ENCODE measurements at regions not wholly inside any gene's neighbourhood (a gene's known extent, or its start where the extent isn't known, plus 50 kb on each side); places are given as distances from the start of the nearest gene placed in this dataset.

DNA sequence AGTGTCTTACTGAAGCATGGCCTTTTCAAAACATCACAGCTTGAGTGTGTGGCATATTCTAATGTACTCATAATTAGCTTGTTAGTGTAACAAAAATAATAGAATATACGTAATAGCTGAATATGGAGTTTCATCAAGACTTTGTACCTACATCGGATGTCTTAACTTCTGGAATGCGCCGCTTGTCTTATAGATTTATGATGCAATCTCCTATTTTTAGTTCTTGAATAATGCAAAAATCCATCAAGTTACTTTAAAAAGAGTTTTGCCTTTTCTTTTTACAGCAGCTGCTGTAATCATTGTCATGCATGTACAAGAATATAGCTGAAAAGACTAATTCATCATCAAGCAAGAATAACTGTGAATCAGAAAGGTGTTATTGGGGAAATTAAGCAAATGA lies 140.7 kb upstream of the SCN7A start:
- no peak for DNase-seq

DNA sequence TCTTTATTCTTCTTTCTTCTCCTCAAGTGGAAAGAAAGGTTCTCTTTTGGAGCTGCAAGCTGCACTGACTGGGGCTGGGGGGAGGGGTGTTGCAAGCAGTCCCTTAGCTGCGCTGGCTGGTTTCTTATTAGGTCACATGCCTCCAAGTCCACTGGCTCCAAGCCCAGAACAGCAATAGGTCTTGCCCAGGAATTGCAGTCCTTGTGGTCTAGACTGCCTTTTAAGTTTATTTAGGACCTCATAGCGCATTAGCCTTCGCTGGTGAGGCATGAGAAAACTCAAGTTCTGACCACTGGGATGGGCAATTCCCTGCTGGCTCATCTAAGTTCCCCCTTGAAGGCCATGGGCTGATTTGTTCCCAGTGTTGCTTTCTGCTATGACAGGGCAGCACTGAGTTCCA lies 138.6 kb upstream of the SCN7A start:
- DNase-seq: no peak

DNA sequence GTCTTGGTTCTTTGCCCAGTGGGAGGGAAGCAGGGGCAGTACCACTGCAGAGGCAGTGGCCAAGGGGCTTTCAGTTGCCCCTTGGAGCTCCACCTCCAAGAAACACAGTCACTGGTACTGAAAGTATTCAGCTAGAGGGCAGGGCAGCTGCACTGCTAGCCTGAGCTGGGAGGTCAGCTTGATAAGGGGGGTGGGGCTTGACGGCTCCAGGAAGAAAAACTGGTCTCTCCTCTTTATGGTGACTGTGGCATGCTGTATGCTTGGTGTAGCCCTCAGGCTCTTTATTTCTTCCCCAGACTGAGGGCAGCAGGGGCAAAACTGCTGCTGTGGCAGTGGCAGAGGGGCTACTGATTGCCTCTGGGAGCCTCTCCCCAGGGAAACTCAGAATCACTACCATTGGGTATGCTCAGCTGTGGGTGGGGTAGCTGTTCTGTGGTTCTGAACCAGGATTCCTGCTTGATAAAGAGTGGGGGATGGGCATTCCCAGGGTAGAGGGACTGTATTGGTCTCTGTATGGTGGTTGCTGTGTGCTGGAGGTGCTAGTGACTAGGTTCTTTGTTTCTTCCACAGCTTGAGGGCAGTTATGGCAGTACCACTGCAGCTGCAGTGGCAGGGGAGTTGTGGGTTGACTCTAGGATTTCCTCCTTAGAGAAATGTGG lies 134.6 kb upstream of the SCN7A start:
- no peak for DNase-seq

DNA sequence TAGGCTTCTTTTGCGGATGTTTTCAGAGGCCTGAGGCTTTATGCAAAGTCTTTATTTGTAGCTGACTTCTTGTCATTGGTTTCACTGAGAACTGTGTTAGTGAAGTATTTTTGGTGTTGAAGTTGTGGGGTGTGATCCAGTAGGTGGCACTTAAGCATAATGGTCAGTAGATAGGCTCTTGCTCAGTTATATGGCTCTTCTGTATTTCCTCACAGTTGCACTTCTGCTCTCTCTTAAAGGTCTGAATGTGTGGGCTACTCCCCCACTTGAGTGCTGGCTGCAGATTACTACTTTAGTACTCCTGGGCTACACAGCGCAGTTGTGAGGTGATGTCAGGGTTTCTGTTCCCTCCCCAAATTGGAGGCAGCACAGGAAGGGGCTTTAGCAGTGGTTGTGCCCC lies 133.8 kb upstream of the SCN7A start:
- no peak for DNase-seq

DNA sequence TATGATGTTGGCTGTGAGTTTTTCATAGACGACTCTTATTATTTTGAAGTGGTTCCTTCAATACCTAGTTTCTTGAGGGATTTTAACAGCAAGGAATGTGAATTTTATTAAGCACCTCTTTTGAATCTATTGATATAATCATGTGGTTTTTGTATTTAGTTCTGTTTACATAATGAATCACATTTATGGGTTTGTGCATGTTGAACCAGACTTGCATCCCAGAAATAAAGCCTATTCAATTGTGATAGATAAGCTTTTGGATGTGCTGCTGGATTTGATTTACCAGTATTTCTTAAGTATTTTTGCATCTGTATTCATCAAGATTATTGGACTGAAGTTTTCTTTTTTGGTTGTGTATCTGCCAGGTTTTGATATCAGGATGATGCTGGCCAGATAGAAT lies 131.6 kb upstream of the SCN7A start:
- no peak for DNase-seq

DNA sequence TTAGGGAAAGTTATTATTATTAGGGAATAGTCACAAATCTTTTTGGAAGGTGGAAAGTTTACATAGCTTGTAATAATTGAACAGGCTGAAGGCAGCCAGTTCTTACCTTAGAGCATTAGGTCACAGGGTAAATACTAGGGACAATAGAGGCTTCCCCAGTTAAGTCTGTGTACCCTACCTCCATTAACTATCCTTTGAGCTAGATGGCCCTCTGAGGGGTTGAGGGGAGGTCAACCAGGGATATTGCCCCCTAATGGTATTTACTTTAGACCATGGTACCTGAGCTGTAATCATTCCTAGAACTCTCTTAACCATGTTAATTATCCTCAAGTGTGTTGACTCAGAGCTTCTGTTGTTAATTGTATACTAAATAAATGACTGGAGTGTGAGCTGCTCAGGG lies 120.5 kb upstream of the SCN7A start:
- peak; percentile 51 for DNase-seq

DNA sequence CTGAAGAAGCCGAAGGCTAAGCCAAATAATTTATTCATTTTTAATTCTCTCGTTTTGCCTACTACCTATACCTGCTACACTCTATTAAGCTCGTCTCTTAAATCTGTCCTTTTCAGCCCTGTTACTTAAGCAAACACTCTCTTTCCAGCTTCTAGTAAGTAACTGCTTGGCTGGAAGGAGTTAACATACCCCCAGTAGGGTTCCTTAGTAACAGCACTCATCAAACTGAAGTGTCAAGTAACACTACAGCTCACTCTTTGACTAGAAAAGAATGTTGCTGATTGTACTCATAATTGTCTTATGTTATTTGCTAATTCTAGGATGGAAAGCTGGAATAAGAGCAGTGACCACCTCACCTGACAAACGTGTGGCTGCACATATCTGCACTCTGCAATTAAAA lies 120.0 kb upstream of the SCN7A start:
- no peak for DNase-seq

DNA sequence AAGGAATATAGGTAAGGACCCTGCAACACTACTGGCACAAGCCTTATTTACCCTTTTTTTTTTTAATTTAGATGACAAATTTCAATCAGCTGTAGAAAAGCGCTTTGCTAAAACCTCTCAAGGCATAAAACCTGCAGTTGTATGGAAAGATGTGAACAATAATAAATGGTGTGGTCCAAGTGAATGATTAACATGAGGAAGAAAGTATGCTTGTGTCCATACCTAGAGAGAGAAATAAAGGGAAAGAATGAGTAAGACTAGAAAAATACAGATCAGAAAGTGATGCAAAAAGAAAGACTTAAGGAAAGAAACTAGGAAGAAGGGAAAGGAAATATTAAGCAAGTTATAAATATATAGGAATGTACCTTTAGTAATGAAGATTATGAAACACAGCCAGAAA lies 119.2 kb upstream of the SCN7A start:
- DNase-seq: no peak

DNA sequence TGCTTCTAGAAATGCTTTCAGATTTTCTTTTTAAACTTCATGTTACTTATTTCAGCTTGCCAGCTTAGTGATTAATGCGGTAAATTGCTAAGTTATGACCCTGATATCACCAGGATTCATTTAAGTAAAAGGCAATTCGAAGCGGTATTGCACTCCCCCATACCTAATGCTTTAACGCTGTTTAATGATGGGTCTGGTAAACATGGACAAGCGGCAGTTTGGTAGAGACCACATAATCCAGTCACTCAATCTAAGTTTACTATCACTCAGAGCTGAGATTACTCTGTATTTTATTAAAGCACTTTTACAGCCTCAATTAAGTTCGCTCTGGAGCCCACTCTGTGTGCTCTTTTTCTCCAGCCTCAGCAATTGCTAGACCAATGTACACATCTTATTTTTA lies 118.2 kb upstream of the SCN7A start:
- no peak for DNase-seq

DNA sequence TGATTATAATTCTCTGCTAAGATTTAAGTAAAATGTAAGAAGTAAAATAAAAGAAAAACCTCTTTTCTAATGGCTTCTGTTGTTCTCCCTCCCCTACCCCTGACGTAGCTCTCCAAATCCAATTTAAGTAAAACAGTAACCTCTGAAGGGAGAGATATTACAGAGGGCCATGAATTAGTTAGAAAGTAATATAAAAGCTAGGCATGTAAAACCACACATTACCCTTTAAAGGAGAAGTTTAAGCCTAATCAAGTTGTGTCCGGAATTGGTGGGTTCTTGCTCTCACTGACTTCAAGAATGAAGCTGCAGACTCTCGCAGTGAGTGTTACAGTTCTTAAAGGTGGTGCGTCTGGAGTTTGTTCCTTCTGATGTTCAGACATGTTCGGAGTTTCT lies 116.9 kb upstream of the SCN7A start:
- no peak for DNase-seq

DNA sequence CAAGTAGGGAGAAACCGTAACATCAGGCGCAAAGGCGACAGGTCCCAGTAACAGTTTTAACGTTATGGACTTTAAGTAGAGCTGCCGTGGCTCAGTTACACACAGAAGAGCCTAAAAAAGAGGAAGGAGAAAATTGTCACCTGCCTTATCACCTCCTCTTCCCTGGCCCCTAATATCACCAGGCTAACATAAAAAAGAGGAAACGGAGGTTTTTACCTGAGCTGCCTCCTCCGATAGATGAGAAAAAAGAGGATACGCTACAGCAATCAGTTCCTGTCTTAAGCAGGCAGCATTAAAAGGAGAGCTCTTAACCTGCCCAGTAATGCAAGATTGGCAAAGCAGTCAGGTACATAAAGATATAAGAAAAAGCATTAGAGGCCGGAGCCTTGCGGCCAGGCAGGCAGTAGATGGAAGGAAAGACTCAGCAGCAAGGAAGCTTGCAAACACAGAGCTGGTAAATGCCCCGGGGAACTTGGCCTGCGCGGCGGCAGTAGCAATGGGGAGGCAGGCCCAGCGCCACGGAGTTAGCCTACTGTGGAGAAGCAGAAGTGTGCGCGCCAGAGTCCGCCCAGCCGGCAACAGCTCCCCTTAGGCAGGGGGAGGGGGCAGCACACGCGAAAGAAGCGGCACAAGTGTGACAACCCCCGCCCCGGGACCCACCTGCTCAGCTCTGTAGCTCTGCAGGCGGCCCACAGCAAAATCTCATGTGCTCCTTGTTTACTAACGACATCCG lies 116.3 kb upstream of the SCN7A start:
- no peak for DNase-seq

DNA sequence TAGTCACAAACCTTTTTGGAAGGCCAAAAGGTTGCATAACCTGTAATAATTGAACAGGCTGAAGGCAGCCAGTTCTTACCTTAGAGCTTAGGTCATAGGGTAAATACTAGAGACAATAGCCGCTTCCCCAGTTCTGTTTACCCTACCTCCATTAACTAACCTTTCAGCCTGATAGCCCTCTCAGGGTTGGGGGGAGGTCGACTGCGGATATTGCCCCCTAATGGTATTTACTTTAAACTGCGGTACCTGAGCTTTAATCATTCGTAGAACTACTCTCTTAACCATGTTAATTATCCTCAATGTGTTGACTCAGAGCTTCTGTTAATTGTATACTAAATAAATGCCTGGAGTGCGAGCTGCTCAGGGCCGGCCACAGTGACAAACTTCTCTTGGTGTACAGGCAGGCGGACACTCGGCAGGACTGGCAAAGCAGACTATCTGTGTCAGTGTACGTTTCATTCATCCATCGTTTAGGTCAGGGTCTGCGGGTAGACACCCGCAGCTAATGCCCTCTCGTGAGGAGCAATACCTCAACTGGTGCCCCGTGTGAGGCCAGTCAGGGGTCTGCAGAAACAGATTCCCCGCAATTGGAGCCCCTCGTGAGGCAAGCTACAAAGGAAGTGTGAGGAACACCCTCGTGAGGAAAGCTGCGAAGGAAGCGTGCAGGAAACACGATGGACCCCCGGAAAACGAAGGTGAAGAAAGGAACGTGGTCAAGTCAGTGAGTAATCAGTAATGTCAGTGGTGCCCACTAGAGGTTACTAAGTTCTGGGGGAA lies 115.3 kb upstream of the SCN7A start:
- DNase-seq: no peak

DNA sequence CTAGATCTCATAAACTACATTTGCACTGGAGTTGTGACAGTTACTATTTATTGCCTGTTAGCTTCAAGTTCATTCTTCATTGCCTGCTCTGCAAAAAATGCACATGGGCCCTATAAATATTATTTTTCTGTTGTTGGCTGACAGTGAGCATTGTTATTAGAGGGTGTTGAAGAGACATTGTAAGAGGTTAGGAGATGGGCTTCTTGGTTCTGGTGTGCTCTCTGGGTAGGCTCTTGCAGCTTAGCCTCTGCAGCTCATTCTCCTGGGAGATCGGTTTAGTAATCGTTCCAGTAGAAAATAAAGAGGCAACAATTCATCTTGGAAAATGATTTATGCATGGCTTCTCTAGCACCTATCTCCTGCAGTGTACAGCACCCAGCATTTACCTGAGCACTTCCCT lies 113.8 kb upstream of the SCN7A start:
- no peak for DNase-seq

DNA sequence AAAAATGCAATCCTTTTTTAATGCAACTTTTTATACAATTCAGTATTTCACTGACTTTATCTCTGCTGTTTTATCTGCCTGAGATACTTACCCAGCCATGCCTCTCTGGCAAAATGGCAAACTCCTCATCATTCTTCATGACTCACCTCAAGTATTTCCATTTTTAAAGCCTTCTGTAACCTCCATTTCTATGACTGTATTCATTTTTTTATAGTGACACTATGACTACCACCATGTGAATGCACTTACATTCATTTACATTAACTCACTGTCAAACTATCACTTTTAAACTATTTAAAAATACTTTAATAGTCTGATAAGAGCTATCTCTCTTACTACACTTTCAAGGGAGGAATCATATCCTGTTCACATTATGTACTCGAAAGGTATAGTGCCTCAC lies 99.4 kb upstream of the SCN7A start:
- no peak for DNase-seq

DNA sequence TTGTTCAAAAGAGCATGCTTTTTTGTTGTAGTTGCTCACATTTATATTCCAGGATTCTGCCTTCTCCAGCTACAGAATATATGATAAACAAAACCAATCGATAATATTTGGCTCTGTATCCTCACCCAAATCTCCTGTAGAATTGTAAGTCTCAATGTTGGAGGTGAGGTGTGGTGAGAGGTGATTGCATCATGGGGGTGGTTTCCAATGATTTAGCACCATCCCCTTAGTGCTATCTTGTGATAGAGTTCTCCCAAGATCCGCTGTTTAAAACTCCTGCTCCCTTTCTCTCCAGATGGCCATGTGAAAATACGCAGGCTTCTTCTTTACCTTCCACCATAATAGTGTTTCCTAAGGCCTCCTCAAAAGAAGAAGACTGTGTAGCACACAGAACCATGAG lies 98.7 kb upstream of the SCN7A start:
- no peak for DNase-seq

DNA sequence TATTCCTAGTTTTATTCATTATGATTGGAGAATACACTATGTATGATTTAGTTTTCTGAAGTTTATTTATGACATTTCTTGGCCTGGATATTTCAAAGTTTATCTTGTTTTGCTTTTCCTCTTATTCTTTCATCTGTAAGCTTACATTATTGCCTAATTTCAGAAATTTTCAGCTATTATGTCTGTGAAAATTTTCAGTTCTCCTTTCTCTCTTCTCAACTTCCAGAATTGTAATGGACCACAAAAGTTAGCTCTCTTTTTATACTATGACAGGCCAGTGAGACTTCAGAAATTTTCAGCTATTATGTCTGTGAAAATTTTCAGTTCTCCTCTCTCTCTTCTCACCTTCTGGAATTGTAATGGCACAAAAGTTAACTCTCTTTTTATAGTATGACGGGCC lies 97.2 kb upstream of the SCN7A start:
- DNase-seq: no peak

DNA sequence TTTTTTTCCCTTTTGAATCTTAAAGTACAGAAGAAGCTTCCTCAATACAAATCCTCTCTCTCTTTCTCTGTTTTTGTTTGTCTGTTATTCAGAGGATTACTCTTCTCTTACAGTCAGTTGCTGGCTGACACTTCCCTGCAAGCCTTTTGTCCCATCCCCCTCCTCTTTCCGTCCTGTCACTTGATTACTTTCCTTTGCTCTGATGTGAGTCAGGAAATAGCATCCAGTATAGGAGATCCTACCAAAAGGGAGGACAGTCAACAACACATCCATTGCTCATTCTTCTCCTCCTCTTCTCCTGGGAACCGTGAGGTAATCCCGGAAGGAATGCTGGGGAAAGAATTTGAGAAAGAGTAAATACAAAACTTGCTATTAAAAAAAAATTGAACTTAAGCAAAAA lies 79.3 kb upstream of the SCN7A start:
- no peak for DNase-seq

DNA sequence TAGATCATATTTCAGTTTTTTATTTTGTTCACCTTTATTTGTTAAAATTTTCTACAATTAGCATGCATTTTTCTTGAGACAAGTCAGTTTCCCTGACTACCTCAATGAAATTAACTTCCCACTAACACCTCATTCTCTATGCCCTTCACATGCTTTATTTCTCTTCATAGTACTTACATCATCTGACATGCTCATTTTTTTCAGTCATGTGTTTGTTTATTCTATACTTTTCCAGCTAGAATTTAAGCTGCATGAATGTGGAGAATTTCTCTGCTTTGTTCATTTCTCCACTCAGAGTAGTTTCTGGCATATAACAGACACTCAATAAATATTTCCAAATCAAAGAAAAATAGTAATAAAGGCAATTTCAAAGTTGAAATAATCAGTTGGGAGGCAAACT lies 78.9 kb upstream of the SCN7A start:
- DNase-seq: no peak

DNA sequence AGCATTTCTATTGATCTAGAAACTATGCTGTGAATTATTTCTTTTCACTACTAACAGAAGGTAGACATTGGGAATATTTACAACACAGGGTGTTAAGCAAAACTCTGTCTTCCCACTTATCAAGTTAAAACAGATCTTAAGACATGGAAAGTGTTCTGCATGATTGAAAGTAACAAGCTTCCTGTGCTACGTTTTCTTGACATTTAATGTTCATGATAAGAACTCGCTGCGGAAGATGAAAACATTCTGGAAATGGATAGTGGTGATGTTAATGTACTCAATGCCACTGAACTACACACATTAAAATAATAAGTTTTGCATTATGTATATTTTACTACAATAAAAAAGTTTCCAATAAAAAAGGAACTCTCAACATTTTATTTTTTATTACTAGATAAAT lies 74.4 kb upstream of the SCN7A start:
- no peak for DNase-seq

DNA sequence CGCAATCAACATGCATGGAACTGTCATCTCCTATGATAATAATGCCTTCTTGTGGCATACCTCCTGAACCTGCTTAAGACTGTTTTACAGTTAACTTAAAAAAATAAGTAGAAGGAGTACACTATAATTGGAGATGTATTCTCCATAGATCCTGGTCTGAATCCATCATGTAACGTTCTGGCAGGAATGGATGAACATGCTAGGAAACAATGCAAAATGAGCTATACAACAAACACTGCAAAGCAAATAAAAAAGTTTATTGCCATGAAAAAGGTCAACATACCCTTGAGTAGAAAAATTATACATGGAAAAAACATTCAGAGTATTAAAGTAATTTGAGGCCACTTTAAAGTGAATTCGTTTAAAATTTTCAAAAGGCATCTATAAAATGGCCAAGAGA lies 71.5 kb upstream of the SCN7A start:
- DNase-seq: no peak

DNA sequence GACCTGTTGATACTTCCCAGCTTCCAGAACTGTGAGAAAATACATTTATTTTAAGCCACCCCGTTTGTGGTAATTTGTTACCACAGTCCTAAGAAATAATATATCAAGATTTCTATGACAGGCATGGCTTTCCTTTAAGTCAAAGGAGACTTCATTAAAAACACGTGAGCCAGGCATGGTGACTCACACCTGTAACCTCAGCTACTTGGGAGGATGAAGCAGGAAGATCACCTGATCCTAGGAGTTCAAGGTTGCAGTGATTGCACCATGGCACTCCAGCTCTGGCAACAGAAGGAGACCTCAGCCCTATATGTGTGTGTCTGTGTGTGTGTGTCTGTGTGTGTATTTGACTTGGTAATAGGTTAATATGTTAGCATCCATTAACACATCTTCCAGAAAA lies 69.8 kb upstream of the SCN7A start:
- no peak for DNase-seq

DNA sequence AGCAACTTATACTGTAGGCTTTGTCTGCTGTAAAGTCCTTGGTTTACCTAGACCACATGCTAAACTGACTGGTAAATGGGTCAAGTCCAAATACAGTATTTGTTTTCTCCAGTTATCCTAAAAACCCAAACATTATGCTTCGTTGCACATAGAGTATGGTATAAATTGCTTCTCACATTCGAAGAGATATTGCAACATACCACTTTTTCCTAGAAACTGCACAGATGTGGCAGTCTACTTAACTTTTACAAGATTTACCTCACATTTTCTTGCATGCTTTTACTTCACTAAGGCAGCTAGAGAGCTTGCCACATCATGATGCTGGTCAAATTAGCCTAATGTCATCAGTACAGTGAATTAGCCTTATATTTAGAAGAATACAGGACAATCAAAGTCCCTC lies 66.0 kb upstream of the SCN7A start:
- DNase-seq: no peak

DNA sequence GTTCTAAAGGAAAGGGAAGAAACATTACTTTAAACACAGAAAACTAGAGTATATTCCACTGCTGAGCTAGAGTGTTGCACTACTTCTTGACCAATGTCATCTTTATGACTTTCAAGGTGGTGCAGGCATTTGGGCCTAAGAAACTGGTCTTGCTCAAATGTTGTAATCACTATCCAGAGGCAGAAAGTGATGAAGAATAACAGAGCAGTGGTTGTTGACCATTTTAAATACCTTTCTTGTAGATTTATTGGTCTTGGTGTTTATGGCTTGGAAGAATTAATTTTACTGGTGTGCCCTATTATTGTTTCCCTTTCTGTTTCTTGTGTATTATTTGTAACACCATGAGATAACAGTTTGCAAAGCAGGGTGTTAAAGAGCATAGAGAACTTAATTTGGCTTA lies 56.9 kb upstream of the SCN7A start:
- DNase-seq: no peak

DNA sequence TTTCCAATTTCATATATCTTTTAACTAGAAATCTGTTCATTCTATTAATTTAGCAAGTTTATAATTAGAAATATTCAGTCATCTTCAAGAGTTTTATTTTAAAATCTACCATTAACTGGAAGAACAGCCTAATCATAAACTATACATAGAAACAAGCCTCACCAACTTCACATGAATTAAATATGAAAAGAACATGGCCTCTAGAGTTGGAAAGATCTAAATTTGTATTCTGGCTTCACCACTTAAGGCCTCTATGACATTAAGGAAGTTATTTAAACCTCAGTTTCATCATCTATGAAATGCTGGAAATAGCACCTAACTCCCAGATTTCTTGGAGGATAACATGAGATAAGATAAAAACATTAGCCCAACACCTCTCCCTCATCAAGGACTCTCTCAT lies 51.4 kb upstream of the SCN7A start:
- no peak for DNase-seq

Measured in SHP77 treated with DMSO at 0.1 percent for 48 hours (cell line).